ENCODE measurements at regions not wholly inside any gene's neighbourhood (a gene's known extent, or its start where the extent isn't known, plus 50 kb on each side); places are given as distances from the start of the nearest gene placed in this dataset.
A peak's percentile ranks its signal among the peaks of the same experiment; 100 is the strongest.
"Not testable (repeated sequence)": the region's sequence is repeated elsewhere in the genome, so short reads cannot be mapped to it uniquely, and the experiment has no call there.

DNA sequence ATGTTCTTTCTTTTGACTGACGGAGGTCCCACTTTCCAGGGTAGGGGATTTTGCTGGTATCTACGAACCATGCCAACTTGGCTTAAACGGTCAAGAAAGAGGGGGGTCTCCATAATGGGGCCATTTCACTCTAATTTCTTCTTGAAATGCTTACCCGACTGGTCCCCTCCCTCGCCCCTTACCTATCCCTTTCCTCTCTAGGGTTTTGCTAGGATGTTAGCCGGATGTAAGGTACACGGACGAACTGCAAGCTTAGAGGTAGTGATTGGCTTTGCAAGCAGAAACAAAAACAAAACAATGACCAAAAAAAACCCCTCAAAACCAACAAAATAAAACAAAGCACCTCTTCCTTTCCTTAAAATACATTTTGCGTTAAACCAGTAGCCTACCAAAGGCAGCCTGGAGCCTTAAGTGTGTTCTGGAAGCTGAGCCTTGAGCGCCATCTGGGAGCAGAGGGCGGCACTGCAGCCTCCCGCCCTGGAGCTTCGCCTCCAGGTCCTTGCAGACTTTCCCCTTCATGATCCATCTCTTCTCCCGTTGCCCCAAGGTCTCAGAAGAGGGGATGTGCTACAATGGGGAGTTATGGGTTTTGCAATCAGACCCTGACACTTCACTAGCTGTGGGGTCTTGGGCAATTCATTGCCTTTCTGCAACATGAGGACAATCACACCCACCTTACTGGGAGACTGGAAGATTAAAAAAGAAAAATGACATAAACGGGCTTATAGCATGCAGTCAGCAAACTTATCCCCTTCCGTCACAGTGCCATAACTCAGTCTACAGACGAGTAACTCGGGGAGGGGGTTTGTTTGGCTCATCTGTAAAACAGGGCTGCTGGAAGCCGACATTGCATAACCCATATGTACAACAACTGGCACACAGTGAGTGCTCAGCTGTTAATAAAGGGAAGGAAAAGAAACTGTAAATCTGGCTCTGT, 125.9 kb upstream of the RRN3 start:
- CTCF ChIA-PET; BruUV-seq (replicated peaks); H3K36me3 ChIP-seq (ENCODE audit: low read depth): not testable (repeated sequence)

DNA sequence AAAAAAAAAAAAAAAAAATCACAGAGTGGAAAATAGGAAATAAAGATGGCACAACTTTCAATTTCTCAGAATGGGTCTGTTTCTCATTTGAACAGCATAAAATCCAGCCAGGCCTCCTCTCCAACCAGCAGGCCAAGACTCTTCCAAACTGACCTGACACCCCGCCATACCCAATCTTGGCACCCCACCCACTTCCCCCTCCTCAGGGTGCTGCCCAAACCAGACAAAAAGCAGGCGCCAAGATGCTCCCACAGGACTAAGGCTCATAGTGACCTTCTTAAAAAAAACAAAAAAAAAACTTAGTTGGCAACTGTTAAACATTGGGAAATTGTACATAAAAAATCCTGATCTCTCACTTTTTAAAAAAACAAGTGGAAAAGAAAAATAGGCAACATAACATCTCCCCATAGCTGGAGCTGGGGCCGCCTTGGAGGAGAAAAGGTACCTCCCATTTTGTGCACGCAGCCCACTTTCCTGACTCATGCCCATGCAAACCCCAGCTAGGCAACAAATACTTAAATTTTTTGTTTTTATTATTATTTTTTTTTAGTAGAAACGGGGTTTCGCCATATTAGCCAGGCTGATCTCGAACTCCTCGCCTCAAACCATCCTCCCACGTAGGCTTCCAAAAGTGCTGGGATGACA, 124.9 kb upstream of the RRN3 start:
- H2AFZ ChIP-seq; H3K9me3 ChIP-seq (ENCODE audit: insufficient read depth, low read depth); H3K4me3 ChIP-seq; DNase-seq; H3K4me1 ChIP-seq (replicated peaks; ENCODE audit: insufficient read depth); H3K9me2 ChIP-seq (ENCODE audit: insufficient read depth); intact Hi-C loops (cut with micrococcal nuclease; ENCODE audit: unreplicated experiment); H3K36me3 ChIP-seq (ENCODE audit: low read depth); POLR2A ChIA-PET (ENCODE audit: unreplicated experiment); H4K20me1 ChIP-seq (ENCODE audit: insufficient read depth); BruUV-seq (replicated peaks); H3K27ac ChIP-seq; CTCF ChIA-PET; H3K4me2 ChIP-seq; H3K79me2 ChIP-seq (ENCODE audit: low read depth); H3K27me3 ChIP-seq (ENCODE audit: insufficient read depth, low read depth); H3F3A ChIP-seq (ENCODE audit: insufficient read depth, low read depth): not testable (repeated sequence)

More for the DNA sequence above, 125.9 kb upstream of the RRN3 start:
- POLR2A ChIA-PET (ENCODE audit: unreplicated experiment); H3K79me2 ChIP-seq (ENCODE audit: low read depth); H4K20me1 ChIP-seq (ENCODE audit: insufficient read depth); H3K27ac ChIP-seq; H3F3A ChIP-seq (ENCODE audit: insufficient read depth, low read depth); H3K9me3 ChIP-seq (ENCODE audit: insufficient read depth, low read depth); H3K4me3 ChIP-seq; H3K4me2 ChIP-seq; H3K4me1 ChIP-seq (replicated peaks; ENCODE audit: insufficient read depth); H2AFZ ChIP-seq; H3K27me3 ChIP-seq (ENCODE audit: insufficient read depth, low read depth); intact Hi-C loops (cut with micrococcal nuclease; ENCODE audit: unreplicated experiment); H3K9me2 ChIP-seq (ENCODE audit: insufficient read depth): not testable (repeated sequence)
- TF ChIP-seq, protein P1, sequence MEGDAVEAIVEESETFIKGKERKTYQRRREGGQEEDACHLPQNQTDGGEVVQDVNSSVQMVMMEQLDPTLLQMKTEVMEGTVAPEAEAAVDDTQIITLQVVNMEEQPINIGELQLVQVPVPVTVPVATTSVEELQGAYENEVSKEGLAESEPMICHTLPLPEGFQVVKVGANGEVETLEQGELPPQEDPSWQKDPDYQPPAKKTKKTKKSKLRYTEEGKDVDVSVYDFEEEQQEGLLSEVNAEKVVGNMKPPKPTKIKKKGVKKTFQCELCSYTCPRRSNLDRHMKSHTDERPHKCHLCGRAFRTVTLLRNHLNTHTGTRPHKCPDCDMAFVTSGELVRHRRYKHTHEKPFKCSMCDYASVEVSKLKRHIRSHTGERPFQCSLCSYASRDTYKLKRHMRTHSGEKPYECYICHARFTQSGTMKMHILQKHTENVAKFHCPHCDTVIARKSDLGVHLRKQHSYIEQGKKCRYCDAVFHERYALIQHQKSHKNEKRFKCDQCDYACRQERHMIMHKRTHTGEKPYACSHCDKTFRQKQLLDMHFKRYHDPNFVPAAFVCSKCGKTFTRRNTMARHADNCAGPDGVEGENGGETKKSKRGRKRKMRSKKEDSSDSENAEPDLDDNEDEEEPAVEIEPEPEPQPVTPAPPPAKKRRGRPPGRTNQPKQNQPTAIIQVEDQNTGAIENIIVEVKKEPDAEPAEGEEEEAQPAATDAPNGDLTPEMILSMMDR (conservative IDR thresholded peaks at IDR 0.05), result peak; percentile 78
- peak; percentile 10 to 34 for DNase-seq

DNA sequence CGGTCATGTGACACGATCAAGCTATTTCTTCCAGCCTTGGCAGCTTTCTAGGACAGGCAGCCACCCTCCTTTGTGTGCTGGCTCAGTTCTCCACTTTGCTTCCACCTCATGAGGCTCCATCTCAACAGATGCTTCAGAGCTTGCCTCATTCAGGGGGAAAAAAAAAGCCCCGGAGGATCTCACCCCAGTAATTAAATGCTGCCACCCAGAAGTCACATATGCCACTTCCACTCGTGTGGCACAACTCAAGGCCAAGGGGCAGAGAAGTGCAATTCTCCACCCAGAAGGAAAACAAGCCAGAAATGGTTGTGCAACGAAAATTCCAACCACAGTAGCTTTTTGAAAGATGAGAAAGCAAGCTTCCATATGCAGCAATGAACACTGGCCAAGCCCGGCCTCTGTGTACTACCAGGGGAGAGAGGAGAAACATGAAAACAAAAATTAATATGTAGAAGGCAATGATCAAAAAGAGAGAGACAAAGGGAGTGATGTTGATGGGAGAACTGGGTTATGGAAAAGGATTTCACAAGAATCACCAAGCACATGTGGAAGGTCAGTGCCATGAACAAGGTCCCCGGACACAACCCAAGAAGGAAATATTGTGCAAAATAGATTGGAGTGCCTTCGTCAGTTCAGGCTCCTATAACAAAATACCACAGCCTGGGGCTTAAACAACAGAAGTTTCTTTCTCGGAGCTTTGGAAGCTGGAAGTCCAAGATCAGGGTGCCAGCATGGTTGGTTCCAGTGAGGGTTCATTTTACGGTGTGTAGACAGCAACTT, 113.3 kb upstream of the RRN3 start:
- POLR2A ChIA-PET (ENCODE audit: unreplicated experiment); H3K4me1 ChIP-seq (replicated peaks; ENCODE audit: insufficient read depth); H3K36me3 ChIP-seq (ENCODE audit: low read depth); H3K27me3 ChIP-seq (ENCODE audit: insufficient read depth, low read depth); CTCF ChIA-PET; H3K4me2 ChIP-seq; H3K4me3 ChIP-seq; H3K9me2 ChIP-seq (ENCODE audit: insufficient read depth); intact Hi-C loops (cut with micrococcal nuclease; ENCODE audit: unreplicated experiment); H4K20me1 ChIP-seq (ENCODE audit: insufficient read depth); BruUV-seq (replicated peaks); H3K27ac ChIP-seq; H3K79me2 ChIP-seq (ENCODE audit: low read depth); H3F3A ChIP-seq (ENCODE audit: insufficient read depth, low read depth); H3K9me3 ChIP-seq (ENCODE audit: insufficient read depth, low read depth); H2AFZ ChIP-seq: not testable (repeated sequence)
- peak in 1 of 2 experiments; percentile 21 for DNase-seq

DNA sequence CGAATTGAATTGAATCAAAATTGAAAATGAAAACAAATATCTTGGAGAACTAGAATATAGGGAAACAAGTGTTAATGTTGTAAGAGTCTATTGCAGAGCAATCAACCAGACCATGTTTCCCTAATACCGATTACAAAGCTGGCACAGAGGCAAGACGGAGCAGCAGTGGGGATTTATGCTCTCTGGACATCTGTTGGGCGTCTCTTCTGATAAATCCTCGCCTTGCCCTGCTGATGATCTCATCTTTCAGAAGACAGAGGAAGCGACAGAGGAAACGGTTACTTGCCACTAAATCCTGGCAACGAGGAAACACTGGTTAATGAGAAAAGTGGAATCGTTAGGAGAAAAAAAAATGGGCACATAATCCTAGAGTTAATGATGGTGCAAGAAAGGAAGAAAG, 112.4 kb upstream of the RRN3 start:
- H3F3A ChIP-seq (ENCODE audit: insufficient read depth, low read depth); H3K9me2 ChIP-seq (ENCODE audit: insufficient read depth); POLR2A ChIA-PET (ENCODE audit: unreplicated experiment); H3K4me2 ChIP-seq; BruUV-seq (replicated peaks); intact Hi-C loops (cut with micrococcal nuclease; ENCODE audit: unreplicated experiment); CTCF ChIA-PET; H2AFZ ChIP-seq; H3K27ac ChIP-seq; H3K9me3 ChIP-seq (ENCODE audit: insufficient read depth, low read depth); H3K4me1 ChIP-seq (replicated peaks; ENCODE audit: insufficient read depth); H3K36me3 ChIP-seq (ENCODE audit: low read depth); H3K79me2 ChIP-seq (ENCODE audit: low read depth); H3K4me3 ChIP-seq; H3K27me3 ChIP-seq (ENCODE audit: insufficient read depth, low read depth); H4K20me1 ChIP-seq (ENCODE audit: insufficient read depth): not testable (repeated sequence)
- peak in 1 of 2 experiments; percentile 9 for DNase-seq

DNA sequence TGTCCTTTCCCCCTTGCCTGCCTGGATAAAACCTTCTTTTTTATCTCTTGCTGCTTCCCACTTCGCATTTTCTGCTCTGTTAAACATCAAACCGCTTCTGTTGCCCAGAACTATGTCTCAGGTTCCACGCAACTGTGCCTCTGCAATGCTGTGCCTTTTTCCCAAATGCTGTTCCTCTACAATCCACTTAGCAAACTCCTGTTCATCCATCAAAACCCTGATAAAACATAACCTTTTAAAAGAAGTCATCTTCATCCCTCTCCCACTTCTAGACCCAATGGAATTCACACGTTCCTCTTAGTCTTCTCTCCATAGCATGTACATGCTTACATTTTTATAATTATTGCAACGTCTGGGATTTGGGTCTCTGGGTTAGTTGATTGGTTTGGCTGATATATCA, 111.9 kb upstream of the RRN3 start:
- H3K4me3 ChIP-seq; H3K9me2 ChIP-seq (ENCODE audit: insufficient read depth); H2AFZ ChIP-seq; H3K4me1 ChIP-seq (replicated peaks; ENCODE audit: insufficient read depth); H3K9me3 ChIP-seq (ENCODE audit: insufficient read depth, low read depth); H3K36me3 ChIP-seq (ENCODE audit: low read depth); CTCF ChIA-PET; H4K20me1 ChIP-seq (ENCODE audit: insufficient read depth); H3F3A ChIP-seq (ENCODE audit: insufficient read depth, low read depth); intact Hi-C loops (cut with micrococcal nuclease; ENCODE audit: unreplicated experiment); H3K27me3 ChIP-seq (ENCODE audit: insufficient read depth, low read depth); DNase-seq; BruUV-seq (replicated peaks); H3K4me2 ChIP-seq; POLR2A ChIA-PET (ENCODE audit: unreplicated experiment); H3K79me2 ChIP-seq (ENCODE audit: low read depth); H3K27ac ChIP-seq: not testable (repeated sequence)

DNA sequence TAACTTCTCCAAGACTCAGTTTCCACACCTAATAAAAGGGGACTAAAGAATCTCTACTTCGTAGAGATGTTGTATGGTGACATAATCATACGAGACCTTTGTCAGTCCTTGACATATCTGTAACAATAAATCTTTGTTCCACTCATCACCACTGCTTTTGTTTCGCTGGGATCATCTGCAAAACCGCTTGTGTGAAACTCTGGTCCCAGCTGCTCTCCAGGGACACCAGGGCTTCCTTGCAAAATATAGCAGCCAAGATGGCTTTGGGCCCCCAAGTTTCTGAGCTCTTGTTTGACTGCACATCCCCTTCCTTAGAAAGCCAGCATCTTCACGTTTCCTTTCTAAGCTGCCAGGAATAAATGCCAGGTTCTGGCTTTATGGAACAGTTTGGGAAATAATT, 110.5 kb upstream of the RRN3 start:
- CTCF ChIA-PET; H3K36me3 ChIP-seq (ENCODE audit: low read depth); H4K20me1 ChIP-seq (ENCODE audit: insufficient read depth); BruUV-seq (replicated peaks); POLR2A ChIA-PET (ENCODE audit: unreplicated experiment); H3K27ac ChIP-seq; H3K27me3 ChIP-seq (ENCODE audit: insufficient read depth, low read depth); H3K4me3 ChIP-seq; H3K4me2 ChIP-seq; DNase-seq; H3K9me2 ChIP-seq (ENCODE audit: insufficient read depth); H2AFZ ChIP-seq; H3K4me1 ChIP-seq (replicated peaks; ENCODE audit: insufficient read depth); H3K79me2 ChIP-seq (ENCODE audit: low read depth); intact Hi-C loops (cut with micrococcal nuclease; ENCODE audit: unreplicated experiment); H3F3A ChIP-seq (ENCODE audit: insufficient read depth, low read depth); H3K9me3 ChIP-seq (ENCODE audit: insufficient read depth, low read depth): not testable (repeated sequence)

All from PC-9 (cell line).